ENCODE measurements at regions not wholly inside any gene's neighbourhood (a gene's known extent, or its start where the extent isn't known, plus 50 kb on each side); places are given as distances from the start of the nearest gene placed in this dataset.

- no peak for DNase-seq (ENCODE audit: low read depth, low spot score)
Observed at GRCh38 chr12:11946161-11946560, 124.6 kb upstream of the BCL2L14 start.

GRCh38 chr12:11947213-11947612, 123.5 kb upstream of the BCL2L14 start:
- H3K4me3 ChIP-seq (ENCODE audit: low read length) = 0 out of 2 replicates have a peak overlapping the region, but pooled peaks have one; percentile 11
- peak; percentile 72 for DNase-seq (ENCODE audit: low read depth, low spot score)

More at GRCh38 chr12:11946161-11946560, 124.6 kb upstream of the BCL2L14 start:
- H3K4me3 ChIP-seq (ENCODE audit: low read length) = no peak overlapping the region

- no peak for DNase-seq (ENCODE audit: low read depth, low spot score)
- no peak overlapping the region for H3K4me3 ChIP-seq (ENCODE audit: low read length)
Observed at GRCh38 chr12:11949738-11950411, 120.9 kb upstream of the BCL2L14 start.

GRCh38 chr12:11951209-11951608, 119.5 kb upstream of the BCL2L14 start:
- H3K4me3 ChIP-seq (ENCODE audit: low read length) = no peak overlapping the region
- no peak for DNase-seq (ENCODE audit: low read depth, low spot score)

GRCh38 chr12:11953523-11953922, 117.2 kb upstream of the BCL2L14 start:
- DNase-seq (ENCODE audit: low read depth, low spot score) = no peak
- H3K4me3 ChIP-seq (ENCODE audit: low read length) = no peak overlapping the region

GRCh38 chr12:11954181-11954580, 116.6 kb upstream of the BCL2L14 start:
- no peak for DNase-seq (ENCODE audit: low read depth, low spot score)
- H3K4me3 ChIP-seq (ENCODE audit: low read length) = no peak overlapping the region

- H3K4me3 ChIP-seq (ENCODE audit: low read length) = no peak overlapping the region
- peak; percentile 38 for DNase-seq (ENCODE audit: low read depth, low spot score)
Observed at GRCh38 chr12:11958221-11959091, 112.3 kb upstream of the BCL2L14 start.

- DNase-seq (ENCODE audit: low read depth, low spot score) = no peak
- H3K4me3 ChIP-seq (ENCODE audit: low read length) = no peak overlapping the region
Observed at GRCh38 chr12:11959117-11959823, 111.5 kb upstream of the BCL2L14 start.

- H3K4me3 ChIP-seq (ENCODE audit: low read length) = no peak overlapping the region
- DNase-seq (ENCODE audit: low read depth, low spot score) = no peak
Observed at GRCh38 chr12:11960646-11961045, 110.1 kb upstream of the BCL2L14 start.

- DNase-seq (ENCODE audit: low read depth, low spot score) = no peak
- H3K4me3 ChIP-seq (ENCODE audit: low read length) = no peak overlapping the region
Observed at GRCh38 chr12:11961686-11962085, 109.1 kb upstream of the BCL2L14 start.

- H3K4me3 ChIP-seq (ENCODE audit: low read length) = no peak overlapping the region
- DNase-seq (ENCODE audit: low read depth, low spot score) = no peak
Observed at GRCh38 chr12:11962860-11963259, 107.9 kb upstream of the BCL2L14 start.

- no peak for DNase-seq (ENCODE audit: low read depth, low spot score)
- H3K4me3 ChIP-seq (ENCODE audit: low read length) = no peak overlapping the region
Observed at GRCh38 chr12:11963841-11964471, 106.8 kb upstream of the BCL2L14 start.

- DNase-seq (ENCODE audit: low read depth, low spot score) = no peak
Observed at GRCh38 chr12:11965258-11965910, 105.4 kb upstream of the BCL2L14 start.

GRCh38 chr12:11967376-11968047, 103.2 kb upstream of the BCL2L14 start:
- DNase-seq (ENCODE audit: low read depth, low spot score) = peak; percentile 25

More at GRCh38 chr12:11965258-11965910, 105.4 kb upstream of the BCL2L14 start:
- H3K4me3 ChIP-seq (ENCODE audit: low read length) = no peak overlapping the region

GRCh38 chr12:11968048-11968383, 102.7 kb upstream of the BCL2L14 start:
- DNase-seq (ENCODE audit: low read depth, low spot score) = no peak
- no peak overlapping the region for H3K4me3 ChIP-seq (ENCODE audit: low read length)

More at GRCh38 chr12:11967376-11968047, 103.2 kb upstream of the BCL2L14 start:
- H3K4me3 ChIP-seq (ENCODE audit: low read length) = no peak overlapping the region

GRCh38 chr12:11968516-11968915, 102.2 kb upstream of the BCL2L14 start:
- DNase-seq (ENCODE audit: low read depth, low spot score) = no peak
- H3K4me3 ChIP-seq (ENCODE audit: low read length) = no peak overlapping the region

- DNase-seq (ENCODE audit: low read depth, low spot score) = no peak
- no peak overlapping the region for H3K4me3 ChIP-seq (ENCODE audit: low read length)
Observed at GRCh38 chr12:11969437-11970154, 101.1 kb upstream of the BCL2L14 start.

GRCh38 chr12:11970155-11970520, 100.6 kb upstream of the BCL2L14 start:
- H3K4me3 ChIP-seq (ENCODE audit: low read length) = no peak overlapping the region
- DNase-seq (ENCODE audit: low read depth, low spot score) = no peak
